Prostate gland (tissue), 2 donors: ENCODE measurements at regions not wholly inside any gene's neighbourhood (a gene's known extent, or its start where the extent isn't known, plus 50 kb on each side); places are given as distances from the start of the nearest gene placed in this dataset.

ENCODE experiments used
- POLR2AphosphoS5 ChIP-seq: sonication (generic); formaldehyde crosslinking; IDR thresholded peaks from one replicate; pipeline ENCODE4 v1.6.1; 2017; ENCODE audit warnings: antibody characterized with exemption
- TF ChIP-seq, protein P1 (sequence below), 4 experiments: fragments of 200-600 bp in 2 of 4; fragments of 450-650 bp in 2 of 4; sonication (generic) in 2 of 4; IDR thresholded peaks; 1 replicate in 3 of 4; 2 replicates in 1 of 4; pipeline ENCODE4 v1.5.1; 2016 to 2019; ENCODE audit warnings: antibody characterized with exemption in 4 of 4, mild to moderate bottlenecking in 2 of 4, moderate library complexity in 2 of 4

DNA sequence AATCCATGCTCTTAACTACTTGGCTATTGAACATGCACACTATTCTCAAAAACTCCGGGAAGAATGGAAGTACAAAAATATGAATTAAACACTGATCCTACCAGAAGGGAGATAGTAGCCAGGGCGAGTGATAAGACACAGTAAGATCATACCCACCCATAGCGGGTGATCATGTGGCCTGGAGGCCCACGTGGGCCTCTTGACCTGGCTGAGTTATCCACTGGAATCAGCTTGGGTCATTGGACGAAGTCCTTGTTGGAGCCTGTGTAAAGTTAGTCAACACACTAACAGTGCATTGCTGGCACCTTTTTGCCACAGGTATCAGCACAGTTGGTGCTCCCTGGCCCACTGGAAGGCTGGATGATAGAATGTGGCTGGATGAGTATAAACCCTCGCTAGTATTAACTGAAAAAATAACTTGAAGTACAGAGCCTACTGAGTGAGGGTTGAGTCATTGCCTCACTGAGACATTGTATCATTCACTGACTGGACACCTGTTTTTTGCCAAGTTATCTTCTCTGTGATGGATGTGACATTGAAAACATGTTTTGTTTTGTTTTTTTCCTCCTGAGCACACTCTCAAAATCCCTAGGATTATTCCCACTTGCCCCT lies 149.2 kb upstream of the FUT8 start:
- TF ChIP-seq, protein P1, sequence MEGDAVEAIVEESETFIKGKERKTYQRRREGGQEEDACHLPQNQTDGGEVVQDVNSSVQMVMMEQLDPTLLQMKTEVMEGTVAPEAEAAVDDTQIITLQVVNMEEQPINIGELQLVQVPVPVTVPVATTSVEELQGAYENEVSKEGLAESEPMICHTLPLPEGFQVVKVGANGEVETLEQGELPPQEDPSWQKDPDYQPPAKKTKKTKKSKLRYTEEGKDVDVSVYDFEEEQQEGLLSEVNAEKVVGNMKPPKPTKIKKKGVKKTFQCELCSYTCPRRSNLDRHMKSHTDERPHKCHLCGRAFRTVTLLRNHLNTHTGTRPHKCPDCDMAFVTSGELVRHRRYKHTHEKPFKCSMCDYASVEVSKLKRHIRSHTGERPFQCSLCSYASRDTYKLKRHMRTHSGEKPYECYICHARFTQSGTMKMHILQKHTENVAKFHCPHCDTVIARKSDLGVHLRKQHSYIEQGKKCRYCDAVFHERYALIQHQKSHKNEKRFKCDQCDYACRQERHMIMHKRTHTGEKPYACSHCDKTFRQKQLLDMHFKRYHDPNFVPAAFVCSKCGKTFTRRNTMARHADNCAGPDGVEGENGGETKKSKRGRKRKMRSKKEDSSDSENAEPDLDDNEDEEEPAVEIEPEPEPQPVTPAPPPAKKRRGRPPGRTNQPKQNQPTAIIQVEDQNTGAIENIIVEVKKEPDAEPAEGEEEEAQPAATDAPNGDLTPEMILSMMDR (IDR thresholded peaks at IDR 0.05): no peak
- no peak for TF ChIP-seq POLR2AphosphoS5
